ENCODE measurements at regions not wholly inside any gene's neighbourhood (a gene's known extent, or its start where the extent isn't known, plus 50 kb on each side); places are given as distances from the start of the nearest gene placed in this dataset.

DNA sequence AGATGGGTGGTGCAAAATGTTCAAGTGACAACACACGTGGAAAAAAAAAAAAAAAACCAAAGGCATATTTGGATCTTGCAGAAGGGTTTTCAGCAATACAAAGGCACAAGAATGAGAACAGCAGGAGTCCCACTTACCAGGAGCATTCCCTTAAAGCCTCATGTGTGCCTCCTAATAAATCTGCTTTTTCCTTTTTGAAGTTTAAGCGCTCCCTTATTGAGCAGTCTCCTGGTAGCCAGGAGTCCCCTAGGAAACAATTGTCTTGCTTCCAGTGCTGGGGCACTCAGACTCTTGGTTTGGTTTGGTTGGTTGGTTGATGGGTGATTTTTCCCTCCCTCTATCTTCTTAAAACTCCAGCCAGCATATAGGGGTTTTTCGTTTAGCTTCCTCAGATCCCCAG is 321.8 kb upstream of the NFE2L3 start:
- DNase-seq, result no peak

DNA sequence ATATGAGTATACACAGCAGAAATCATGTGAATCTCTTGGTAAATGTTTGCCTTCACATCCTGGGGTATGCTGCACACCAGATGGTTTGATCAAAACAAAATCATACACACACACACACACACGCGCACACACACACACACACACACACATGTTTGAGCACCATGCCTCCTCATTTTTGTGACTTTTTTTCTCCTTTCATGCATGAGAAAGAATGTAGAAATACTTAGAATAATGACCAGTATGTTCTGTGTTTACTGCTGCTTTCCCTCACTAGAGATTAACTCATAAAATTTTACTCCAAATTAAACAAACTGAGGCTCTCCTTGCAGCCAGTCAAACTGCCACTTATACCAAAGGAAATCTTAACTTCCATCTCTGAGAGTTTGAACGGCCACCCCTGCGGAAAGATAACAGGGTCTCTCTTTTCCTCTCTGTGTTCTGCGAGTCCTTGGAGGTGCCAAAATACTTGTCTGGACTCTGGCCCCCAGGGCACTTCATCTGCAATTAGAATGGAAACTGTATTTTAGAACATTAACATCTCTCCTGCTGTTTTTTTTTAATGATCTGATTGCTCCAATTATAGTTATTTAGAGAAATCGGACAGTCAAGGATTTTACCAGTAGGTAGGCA is 320.8 kb upstream of the NFE2L3 start:
- DNase-seq, result no peak

DNA sequence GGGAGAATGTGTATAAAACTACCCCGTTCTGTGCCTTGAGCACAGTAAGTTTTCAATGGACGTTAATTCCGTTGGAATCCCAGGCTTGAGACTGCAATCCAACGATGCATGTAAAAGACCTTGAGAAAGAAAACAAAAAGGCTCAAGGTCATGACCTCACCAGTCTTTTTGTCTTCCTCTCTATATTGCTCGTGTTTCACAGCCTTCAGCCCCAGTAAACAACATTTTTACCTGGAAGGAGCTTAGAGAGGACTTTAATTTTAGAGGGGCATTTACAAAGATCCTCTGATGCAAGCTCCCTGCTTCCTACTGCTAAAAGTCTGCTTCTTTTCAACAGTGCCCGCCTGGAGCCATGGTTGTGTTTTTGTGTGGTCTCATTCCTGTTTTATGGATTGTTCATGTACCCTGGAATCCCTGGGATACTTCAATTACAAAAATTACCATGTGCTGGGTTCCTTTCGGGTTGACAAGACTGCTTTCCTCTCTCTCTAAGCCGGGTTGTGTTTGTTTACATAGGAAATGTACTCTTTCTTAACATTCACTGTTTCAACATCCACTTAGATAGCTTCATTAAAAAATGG is 320.1 kb upstream of the NFE2L3 start:
- DNase-seq, result no peak

DNA sequence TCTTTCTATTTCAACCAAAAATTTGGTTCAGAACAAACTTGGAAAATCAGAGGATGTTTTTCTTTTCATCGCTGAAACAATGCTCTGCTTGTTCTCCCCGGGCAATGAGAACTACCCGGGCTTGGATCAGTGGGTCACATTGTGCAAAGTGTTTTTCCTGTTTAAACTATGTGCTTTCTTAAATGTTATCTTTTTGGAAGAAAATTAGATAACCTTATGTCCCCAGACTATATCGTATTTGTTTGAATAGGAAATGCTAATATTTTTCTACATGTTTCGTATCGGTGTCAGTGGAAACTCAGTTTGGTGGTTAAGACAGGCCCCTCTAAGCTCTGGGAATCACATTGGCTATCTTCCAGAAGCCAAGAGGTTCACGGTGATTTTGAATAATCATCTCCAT is 319.5 kb upstream of the NFE2L3 start:
- no peak for DNase-seq

DNA sequence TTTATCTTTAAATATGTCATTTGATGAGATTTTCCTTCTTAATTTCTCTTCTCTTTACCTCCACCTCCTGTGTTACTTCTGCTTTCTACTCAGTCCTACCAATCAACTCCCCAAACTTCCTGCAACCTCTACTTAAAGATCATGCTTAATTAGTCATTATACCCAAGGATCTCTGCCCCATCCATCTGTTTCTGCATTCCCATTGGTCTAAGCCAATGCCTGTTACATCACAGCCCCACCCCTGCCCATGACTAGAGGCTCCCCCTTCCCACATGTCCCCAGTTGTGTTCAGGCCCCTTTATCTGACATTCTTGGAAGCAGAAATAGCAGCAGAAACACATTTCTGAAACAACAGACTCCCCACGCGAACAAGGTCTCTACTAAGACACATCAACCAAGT is 319.1 kb upstream of the NFE2L3 start:
- DNase-seq, result no peak

DNA sequence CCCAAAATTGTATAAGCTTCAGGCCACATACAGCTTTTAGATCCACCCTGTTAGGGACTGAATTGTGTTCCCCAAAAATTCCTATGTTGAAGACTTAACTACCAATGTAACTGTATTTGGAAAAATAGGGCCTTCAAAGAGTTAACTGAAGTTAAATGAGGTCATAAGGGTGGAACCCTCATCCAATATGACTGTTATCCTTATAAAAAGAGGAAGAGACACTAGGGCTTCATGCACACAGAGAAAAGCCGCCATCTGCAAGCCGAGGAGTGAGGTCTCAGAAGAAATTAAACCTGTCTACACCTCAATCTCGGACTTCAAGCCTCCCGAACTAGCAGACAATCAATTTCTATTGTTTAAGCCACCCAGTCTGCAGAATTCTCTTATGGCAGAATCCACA is 317.9 kb upstream of the NFE2L3 start:
- no peak for DNase-seq

DNA sequence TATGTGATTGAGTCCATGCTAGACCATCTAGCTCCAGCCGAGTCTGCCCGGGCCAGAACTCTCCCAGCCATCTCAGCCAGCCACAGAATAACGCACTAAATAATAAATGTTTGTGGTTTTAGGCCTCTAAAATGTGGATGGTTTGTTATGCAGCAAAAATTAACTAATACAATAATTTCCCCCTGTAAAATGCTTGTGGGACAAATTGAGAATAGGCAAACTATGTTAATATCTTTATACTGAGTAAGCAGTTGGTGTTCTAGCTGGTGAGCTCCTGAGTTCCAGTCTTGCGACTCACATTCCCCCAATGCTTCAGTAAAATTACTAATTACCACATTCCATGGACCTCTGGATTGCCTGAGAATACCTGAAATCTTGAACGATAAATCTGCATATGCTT is 316.8 kb upstream of the NFE2L3 start:
- DNase-seq, result no peak

DNA sequence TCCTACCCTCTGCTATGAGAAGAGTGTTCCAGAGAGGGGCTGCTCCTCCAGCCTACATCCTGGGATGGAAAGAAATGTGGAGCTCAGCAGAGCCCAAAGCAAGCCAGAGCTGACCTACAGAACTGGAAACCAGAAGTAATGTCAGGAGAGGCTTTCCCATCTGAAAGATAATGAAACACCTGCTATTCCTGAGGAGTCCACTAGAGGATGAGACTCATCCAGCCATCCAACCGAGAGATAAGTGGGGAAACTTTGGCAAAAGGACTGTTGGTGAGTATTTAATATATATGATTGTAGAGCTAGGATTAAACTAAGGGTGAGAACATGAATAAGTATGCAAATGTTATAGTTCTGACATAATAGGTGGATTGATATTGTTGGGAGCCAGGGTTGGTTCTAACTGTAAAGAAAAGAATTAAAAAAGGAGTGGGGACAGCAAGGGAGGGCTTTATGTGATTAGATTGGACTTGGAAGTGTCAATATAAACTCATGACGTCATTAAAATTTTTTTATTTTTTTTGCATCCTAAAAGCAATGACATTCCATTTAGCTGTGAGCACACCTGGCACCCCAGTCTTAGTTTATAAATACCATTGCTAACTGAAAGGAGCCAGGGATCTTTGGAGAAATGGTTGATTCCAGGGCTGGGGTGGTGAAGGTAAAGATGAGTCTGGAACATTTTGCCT is 312.8 kb upstream of the NFE2L3 start:
- no peak for DNase-seq

DNA sequence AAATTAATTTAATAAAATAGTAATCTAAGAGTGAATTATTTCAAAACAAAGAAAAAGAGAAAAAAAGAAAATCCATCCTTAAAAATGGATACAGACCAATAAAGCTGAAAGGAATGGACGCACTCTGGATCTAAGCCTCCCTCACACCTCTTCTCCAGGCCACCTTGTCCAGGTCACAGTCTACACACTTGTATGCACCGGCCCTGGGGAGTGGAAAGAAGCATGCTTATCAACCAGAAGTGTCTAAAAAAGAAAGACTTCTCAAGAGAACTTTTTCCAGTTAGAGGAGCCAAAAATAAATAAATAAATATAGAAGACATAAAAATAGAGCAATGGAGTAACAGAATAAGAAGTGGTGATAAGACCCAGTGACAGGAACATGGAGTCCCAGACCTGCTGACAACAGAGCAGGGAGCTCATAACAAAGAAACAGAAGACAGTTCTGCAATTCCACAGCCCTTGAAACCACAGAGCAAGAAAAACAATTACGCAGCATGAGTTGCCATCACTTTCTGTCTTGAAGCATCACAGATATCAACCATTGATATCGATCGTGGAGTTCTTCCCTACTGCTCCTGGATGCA is 311.7 kb upstream of the NFE2L3 start:
- DNase-seq, result no peak

DNA sequence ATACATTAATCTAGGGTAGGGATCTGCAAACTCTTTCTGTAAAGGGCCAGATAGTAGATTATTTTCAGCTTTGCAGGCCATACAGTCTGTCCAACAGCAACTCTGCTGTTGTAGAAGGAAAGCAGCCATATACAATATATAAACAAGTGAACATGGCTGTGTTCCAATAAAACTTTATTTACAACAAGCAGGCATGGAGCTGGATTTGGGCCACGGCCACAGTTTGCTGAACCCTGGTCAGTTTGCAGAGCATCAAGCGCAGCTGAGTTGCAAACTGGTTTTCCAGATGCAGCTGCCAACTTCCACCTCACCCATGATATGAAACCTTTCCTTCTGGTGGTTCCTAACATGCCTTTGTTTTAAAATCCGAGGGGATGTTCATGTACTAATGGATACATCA is 310.4 kb upstream of the NFE2L3 start:
- DNase-seq, result no peak

DNA sequence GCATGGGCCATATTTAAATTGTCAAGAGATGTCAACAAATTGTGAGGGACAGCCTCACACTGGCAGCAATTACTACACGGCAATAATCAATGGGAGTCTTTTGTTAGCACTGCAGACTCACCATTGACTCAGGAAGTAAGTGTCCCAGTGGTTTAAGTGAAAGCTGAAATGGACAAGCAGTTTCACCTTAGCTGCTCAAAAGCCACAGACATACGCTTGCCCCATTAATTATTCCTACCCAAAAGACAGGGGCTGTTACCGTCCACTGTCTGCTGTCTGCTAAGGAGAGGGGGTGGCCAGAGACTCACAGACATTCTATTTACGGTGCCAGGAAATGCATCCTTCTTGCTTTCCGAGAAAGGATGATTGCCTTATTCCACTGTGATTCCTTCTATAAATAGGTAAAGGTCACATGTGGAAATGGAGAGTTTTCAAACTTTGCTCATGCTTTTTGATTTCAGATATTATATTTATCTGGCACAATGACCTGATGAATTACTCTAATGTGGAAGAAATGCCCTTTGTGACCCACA is 309.7 kb upstream of the NFE2L3 start:
- DNase-seq, result no peak

DNA sequence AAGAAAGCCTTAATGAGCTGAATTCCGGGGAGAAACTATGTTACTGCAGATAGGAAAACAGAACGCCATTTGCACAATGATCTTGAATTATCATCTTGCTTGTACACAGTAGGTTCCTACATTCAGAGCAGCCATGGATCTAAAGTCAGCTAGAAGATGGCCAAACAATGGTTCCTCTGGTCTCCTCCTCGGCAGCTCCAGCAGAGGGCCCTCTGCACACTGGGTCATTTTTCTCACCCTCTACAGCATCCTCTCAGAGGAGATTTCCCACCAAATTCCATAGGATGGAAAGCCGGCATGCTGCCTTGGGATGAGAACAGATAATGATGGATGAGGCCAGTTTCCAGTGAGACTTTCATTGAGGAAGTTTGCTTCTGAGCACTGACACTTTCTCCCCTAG is 308.5 kb upstream of the NFE2L3 start:
- DNase-seq, result no peak

DNA sequence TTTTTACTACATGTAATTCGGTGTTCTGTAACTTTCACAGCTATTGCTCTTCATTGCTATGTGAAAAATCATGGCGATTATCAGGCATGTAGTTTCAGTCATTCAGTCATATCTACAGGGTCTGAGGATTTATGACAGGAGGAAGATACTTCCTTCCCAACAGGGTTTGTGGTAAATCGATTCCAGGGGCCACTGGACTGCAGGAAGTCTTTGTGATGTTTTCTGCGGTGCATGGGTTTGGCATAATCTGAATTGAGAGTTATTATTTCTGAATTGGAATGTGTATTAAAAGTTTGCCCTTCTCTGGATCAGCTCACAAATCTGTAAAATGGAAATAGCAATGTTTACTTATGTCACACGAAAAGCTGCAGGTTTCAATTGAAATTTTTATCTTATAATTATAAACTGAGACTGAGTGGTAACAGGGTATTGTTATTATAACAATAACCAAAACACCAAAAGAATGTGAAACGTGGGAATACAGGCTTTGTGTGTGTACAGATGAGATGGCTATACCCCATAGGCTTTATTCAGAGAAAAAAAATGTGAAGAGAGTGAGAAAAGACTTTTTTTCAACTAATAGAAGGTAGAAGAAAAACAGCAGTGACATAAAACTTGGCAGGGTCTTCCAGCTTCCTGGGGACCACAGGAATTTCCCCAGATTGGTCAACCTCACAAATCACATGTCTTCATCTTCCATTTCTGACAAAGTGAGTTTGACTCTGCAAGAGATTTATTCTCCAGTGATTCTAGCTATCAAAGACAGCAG is 307.7 kb upstream of the NFE2L3 start:
- DNase-seq, result no peak

DNA sequence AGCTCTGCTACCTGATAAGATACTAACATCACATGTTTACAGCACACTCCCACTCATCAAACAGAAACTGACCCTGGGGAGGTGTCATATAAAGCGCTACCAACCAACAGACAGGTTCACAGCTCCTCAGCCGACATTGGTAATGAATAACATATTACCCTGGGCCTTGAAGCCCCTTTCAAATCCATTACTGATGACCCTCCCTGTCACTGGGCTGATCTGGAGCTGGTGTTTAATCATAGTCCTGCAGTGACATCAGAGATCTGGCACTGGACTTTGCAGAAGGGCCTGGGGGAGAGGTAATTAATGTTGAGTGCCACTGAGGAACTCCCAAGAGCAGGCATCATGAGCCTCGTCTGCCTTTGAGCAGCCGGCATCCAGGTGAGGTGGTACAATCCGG is 306.5 kb upstream of the NFE2L3 start:
- DNase-seq, result no peak

DNA sequence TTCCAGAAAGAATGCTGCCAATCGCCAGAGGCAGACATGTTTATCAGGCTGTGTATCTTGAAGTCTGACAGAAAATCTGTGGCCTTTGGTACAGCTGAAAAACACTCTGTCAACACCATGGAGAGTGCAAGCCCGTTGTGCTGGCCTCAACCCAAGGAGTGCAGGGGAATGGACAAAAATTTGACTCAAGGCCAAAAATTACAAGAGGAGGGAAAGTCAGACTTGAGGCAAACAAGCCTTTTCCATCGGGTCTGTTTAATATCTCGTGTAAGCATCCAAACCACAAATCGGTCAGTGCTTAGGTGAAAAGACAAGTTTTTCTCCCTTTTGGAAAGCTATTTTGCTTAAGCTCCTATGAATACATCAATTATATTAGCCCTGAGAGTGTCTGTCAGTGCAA is 305.3 kb upstream of the NFE2L3 start:
- no peak for DNase-seq

DNA sequence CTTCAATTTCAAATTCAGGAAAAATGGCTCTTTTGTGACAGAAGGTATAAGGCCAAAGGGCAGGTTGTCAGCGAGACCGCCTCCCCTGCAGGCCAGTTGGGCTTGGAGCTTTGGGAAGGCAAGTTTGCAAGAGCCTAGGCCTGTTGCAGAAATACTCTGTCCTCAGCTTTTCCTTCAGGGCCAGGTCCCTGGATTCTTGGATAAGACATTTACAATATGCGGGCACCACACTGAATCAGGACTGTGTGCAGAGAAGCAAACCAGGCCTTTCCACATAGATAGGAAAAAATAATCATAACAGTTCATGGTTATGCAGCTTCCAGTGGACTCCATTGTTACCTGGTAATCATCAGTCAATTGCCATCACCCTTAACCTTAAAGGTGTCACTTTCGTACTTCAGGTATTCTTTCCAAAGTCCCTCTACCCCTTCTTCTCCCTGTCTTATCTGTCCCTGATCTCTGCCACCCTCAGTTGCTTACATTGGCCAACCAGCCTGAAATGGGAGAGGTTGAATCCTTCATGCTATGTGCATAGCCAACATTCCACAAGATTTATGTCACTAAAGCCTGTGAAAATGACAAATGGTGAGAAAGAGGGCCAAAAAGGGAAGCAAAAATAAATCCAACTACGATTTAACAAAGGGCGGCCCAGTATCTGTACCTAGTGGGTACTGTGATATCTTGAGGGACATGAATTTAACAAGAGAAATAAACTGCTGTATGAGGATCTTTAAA is 304.5 kb upstream of the NFE2L3 start:
- no peak for DNase-seq

DNA sequence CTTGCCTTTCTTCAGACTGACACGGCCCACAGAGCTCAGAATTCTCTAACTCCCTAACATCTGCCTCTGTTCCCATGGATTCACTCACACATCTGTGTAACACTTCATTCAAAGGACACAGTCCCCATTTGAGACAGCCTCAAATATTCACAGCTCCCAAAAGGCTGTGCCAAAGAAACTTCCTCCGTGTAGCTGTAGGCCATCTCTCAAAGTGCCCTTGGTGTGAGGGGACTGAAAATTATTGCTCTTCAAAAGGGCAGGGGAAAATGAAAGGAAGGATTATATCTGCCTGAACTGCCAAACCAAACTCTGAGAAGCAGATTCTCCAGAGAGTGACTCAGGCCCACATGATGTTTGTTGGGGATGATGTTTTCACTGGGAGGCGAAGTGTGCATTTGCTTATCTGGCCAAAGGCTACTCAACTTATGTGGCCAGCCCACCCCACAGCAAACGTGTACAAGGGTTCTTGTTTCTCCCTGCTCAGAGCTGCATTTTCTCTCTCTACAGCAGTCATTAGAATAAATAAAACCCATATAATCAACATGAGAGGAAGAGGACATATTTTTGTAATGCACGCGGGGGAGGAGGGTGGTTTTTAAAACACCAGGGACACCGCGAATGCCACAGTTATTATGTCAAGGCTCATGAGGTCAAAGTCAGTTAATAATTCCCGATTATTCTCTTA is 302.4 kb upstream of the NFE2L3 start:
- DNase-seq, result no peak

DNA sequence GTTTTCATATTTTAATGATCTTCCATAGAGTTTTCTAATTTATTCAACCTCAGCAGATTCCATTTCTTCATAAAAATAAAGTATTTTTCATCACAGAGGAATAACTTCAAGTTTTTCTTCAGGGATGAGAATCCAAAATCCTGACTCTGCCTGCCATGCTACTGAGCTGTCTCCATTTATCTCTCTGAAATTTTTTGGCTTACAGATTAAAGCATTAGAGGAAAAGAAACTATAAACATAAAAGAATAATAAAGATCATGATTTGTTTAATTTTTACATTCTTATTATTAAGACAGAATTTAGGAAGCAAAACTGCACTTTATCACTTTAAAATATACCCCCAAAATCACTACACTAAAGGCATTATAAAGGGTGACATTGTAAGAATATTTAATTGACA is 301.8 kb upstream of the NFE2L3 start:
- no peak for DNase-seq

DNA sequence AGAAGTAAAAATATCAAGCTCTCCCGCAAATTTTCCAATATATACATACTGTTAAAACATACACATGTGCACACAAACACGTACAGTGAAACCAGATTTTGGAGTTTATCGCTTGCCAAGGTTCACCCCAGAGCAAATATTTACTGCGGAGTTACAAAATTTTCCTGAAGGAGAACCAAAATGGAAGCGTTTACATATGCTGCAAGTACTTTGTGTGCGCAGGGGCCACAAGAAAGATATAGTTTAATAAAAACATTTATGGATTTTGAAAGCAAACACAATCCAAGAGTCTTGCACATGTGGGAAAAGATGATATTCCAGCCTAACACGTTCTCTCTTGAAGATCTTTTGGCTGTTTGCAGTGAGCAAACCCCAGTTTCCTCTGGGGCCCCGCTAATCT is 301.3 kb upstream of the NFE2L3 start:
- DNase-seq, result no peak

DNA sequence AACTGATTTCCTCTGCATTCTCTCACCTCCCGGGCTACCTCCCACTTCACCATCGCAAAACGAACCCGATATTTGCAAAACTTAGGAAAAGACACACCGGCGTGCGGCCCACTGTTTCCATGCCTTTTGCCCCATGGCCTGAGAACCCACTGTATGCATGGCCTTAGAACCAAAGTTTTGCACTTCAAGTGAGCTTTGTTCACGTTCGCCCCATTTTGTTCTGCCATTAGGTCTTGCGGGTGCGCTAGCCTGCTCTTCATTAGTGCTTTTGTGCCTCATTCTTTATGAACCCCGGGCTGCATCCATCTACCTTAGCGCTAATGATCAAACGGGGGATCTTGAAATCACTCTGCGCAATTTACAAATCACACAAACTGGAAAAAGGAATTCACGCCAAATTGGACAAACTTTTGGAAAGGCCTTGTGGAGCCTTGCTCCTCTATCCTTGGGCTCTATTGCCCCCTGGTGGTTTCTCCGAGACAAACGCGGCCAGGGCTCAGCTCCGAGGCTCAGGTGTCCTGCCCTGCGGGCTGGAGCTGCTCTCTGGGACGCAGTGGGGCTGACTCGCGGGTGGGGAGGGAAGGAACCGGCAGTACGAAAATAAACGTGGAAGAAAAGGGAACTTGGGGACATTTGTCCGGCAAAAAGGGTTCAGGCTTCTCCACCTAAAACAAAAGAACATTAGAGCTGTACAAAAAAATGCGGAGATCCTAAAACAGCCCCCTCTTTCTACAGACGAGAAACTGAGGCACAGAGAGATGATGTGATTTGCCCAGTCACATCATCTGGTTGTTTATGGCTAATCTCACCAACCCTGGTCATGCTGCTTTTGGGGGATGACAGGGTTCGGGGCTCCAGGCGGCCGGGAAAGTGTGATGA is 300.4 kb upstream of the NFE2L3 start:
- peak; percentile 63 for DNase-seq

Data from CD4-positive, alpha-beta T cell treated with Interleukin-10 for 1 hour (primary cell).